MG63 (cell line): ENCODE measurements at regions not wholly inside any gene's neighbourhood (a gene's known extent, or its start where the extent isn't known, plus 50 kb on each side); places are given as distances from the start of the nearest gene placed in this dataset.

ENCODE experiments used
- DNase-seq: peaks from one replicate; pipeline ENCODE4 v3.0.0-alpha.2; 2020
- H3K27me3 ChIP-seq: fragments of 250-450 bp; sonication (Bioruptor Pico); 2 replicates; pipeline ENCODE4 v1.5.1; 2020; ENCODE audit warnings: mild to moderate bottlenecking, moderate library complexity
- H3K36me3 ChIP-seq: fragments of 250-450 bp; sonication (Bioruptor Pico); 2 replicates; pipeline ENCODE4 v1.5.1; 2020; ENCODE audit warnings: mild to moderate bottlenecking, moderate library complexity
- H3K4me3 ChIP-seq: fragments of 250-450 bp; sonication (Bioruptor Pico); 2 replicates; pipeline ENCODE4 v1.5.1; 2020; ENCODE audit warnings: mild to moderate bottlenecking, moderate library complexity
- H3K9me3 ChIP-seq: fragments of 250-450 bp; sonication (Bioruptor Pico); 2 replicates; pipeline ENCODE4 v1.5.1; 2020; ENCODE audit warnings: mild to moderate bottlenecking, moderate library complexity

- H3K36me3 ChIP-seq: no peaks in the 10 kb centered on the region
- H3K4me3 ChIP-seq: no peak overlapping the region
- no peak for DNase-seq
- H3K9me3 ChIP-seq: no peaks in the 10 kb centered on the region
- H3K27me3 ChIP-seq: no peaks in the 10 kb centered on the region
These were observed 760.6 kb upstream of the EEF2KMT start for GRCh38 chr16:5858180-5858579.

- Histone ChIP-seq H3K4me3 (no peak overlapping the region), H3K27me3 (no peaks in the 10 kb centered on the region), H3K9me3 (no peaks in the 10 kb centered on the region), H3K36me3 (no peaks in the 10 kb centered on the region)
- no peak for DNase-seq
These were observed 756.4 kb upstream of the EEF2KMT start for GRCh38 chr16:5854027-5854426.

- Histone ChIP-seq H3K36me3 (no peaks in the 10 kb centered on the region), H3K27me3 (no peaks in the 10 kb centered on the region), H3K4me3 (no peak overlapping the region), H3K9me3 (no peaks in the 10 kb centered on the region)
- no peak for DNase-seq
These were observed 754.6 kb upstream of the EEF2KMT start for GRCh38 chr16:5852151-5852550.

- Histone ChIP-seq H3K36me3 (no peaks in the 10 kb centered on the region), H3K27me3 (no peaks in the 10 kb centered on the region), H3K9me3 (no peaks in the 10 kb centered on the region), H3K4me3 (no peak overlapping the region)
- DNase-seq: no peak
These were observed 753.9 kb upstream of the EEF2KMT start for GRCh38 chr16:5851393-5851982.

GRCh38 chr16:5850632-5851392 is 753.2 kb upstream of the EEF2KMT start:
- no peak for DNase-seq
- no peaks in the 10 kb centered on the region for H3K27me3 ChIP-seq
- no peaks in the 10 kb centered on the region for H3K9me3 ChIP-seq
- H3K4me3 ChIP-seq: no peak overlapping the region
- H3K36me3 ChIP-seq: no peaks in the 10 kb centered on the region

- no peaks in the 10 kb centered on the region for H3K36me3 ChIP-seq
- no peak for DNase-seq
These were observed 747.5 kb upstream of the EEF2KMT start for GRCh38 chr16:5845046-5845445.

GRCh38 chr16:5841974-5842373 is 744.4 kb upstream of the EEF2KMT start:
- H3K36me3 ChIP-seq: no peaks in the 10 kb centered on the region
- no peak overlapping the region for H3K4me3 ChIP-seq
- no peak for DNase-seq
- peaks cover 2% of the 10 kb centered on the region; the same call in 1 of the 2 replicates for H3K27me3 ChIP-seq
- H3K9me3 ChIP-seq: no peaks in the 10 kb centered on the region

More at GRCh38 chr16:5845046-5845445, 747.5 kb upstream of the EEF2KMT start:
- Histone ChIP-seq H3K4me3 (no peak overlapping the region), H3K27me3 (peaks cover 2% of the 10 kb centered on the region; the same call in 1 of the 2 replicates), H3K9me3 (no peaks in the 10 kb centered on the region)

- H3K9me3 ChIP-seq: no peaks in the 10 kb centered on the region
- no peaks in the 10 kb centered on the region for H3K36me3 ChIP-seq
- DNase-seq: no peak
- no peaks in the 10 kb centered on the region for H3K27me3 ChIP-seq
- no peak overlapping the region for H3K4me3 ChIP-seq
These were observed 741.1 kb upstream of the EEF2KMT start for GRCh38 chr16:5838725-5839124.

GRCh38 chr16:5838071-5838470 is 740.5 kb upstream of the EEF2KMT start:
- no peak for DNase-seq
- H3K27me3 ChIP-seq: no peaks in the 10 kb centered on the region
- no peak overlapping the region for H3K4me3 ChIP-seq
- no peaks in the 10 kb centered on the region for H3K9me3 ChIP-seq
- H3K36me3 ChIP-seq: no peaks in the 10 kb centered on the region

- no peak for DNase-seq
- no peak overlapping the region for H3K4me3 ChIP-seq
- no peaks in the 10 kb centered on the region for H3K27me3 ChIP-seq
- no peaks in the 10 kb centered on the region for H3K9me3 ChIP-seq
- H3K36me3 ChIP-seq: no peaks in the 10 kb centered on the region
These were observed 739.5 kb upstream of the EEF2KMT start for GRCh38 chr16:5837007-5837670.

GRCh38 chr16:5835876-5836275 is 738.3 kb upstream of the EEF2KMT start:
- Histone ChIP-seq H3K9me3 (no peaks in the 10 kb centered on the region), H3K36me3 (no peaks in the 10 kb centered on the region), H3K27me3 (no peaks in the 10 kb centered on the region), H3K4me3 (no peak overlapping the region)
- no peak for DNase-seq

- no peak for DNase-seq
- H3K27me3 ChIP-seq: no peaks in the 10 kb centered on the region
- no peaks in the 10 kb centered on the region for H3K9me3 ChIP-seq
- H3K4me3 ChIP-seq: no peak overlapping the region
- no peaks in the 10 kb centered on the region for H3K36me3 ChIP-seq
These were observed 728.7 kb upstream of the EEF2KMT start for GRCh38 chr16:5826332-5826731.

- no peak overlapping the region for H3K4me3 ChIP-seq
- no peak for DNase-seq
- H3K27me3 ChIP-seq: no peaks in the 10 kb centered on the region
- no peaks in the 10 kb centered on the region for H3K36me3 ChIP-seq
- no peaks in the 10 kb centered on the region for H3K9me3 ChIP-seq
These were observed 722.9 kb upstream of the EEF2KMT start for GRCh38 chr16:5820472-5820871.

- H3K27me3 ChIP-seq: no peaks in the 10 kb centered on the region
- H3K9me3 ChIP-seq: no peaks in the 10 kb centered on the region
- no peak for DNase-seq
- H3K4me3 ChIP-seq: no peak overlapping the region
- H3K36me3 ChIP-seq: no peaks in the 10 kb centered on the region
These were observed 718.1 kb upstream of the EEF2KMT start for GRCh38 chr16:5815570-5816237.

- H3K27me3 ChIP-seq: no peaks in the 10 kb centered on the region
- DNase-seq: no peak
- H3K9me3 ChIP-seq: no peaks in the 10 kb centered on the region
- no peaks in the 10 kb centered on the region for H3K36me3 ChIP-seq
- no peak overlapping the region for H3K4me3 ChIP-seq
These were observed 703.8 kb upstream of the EEF2KMT start for GRCh38 chr16:5801396-5801795.

- Histone ChIP-seq H3K27me3 (no peaks in the 10 kb centered on the region), H3K36me3 (no peaks in the 10 kb centered on the region), H3K9me3 (no peaks in the 10 kb centered on the region), H3K4me3 (no peak overlapping the region)
- DNase-seq: no peak
These were observed 696.0 kb upstream of the EEF2KMT start for GRCh38 chr16:5793556-5793955.

GRCh38 chr16:5791011-5791657 is 693.5 kb upstream of the EEF2KMT start:
- Histone ChIP-seq H3K27me3 (no peaks in the 10 kb centered on the region), H3K4me3 (no peak overlapping the region), H3K9me3 (no peaks in the 10 kb centered on the region), H3K36me3 (no peaks in the 10 kb centered on the region)
- DNase-seq: peak; percentile 8
